Transverse colon (tissue), 4 donors: ENCODE measurements at regions not wholly inside any gene's neighbourhood (a gene's known extent, or its start where the extent isn't known, plus 50 kb on each side); places are given as distances from the start of the nearest gene placed in this dataset.
A peak's percentile ranks its signal among the peaks of the same experiment; 100 is the strongest.
"Not testable (repeated sequence)": the region's sequence is repeated elsewhere in the genome, so short reads cannot be mapped to it uniquely, and the experiment has no call there.

Experiments
- DNase-seq: peaks from one replicate; pipeline ENCODE4 v3.0.0-alpha.2; 2019
- H3K27ac ChIP-seq, 4 donors: fragments of 200-600 bp; sonication (generic); 2 replicates each; pipeline ENCODE4 v1.5.1; 2016 to 2018; ENCODE audit warnings: inconsistent platforms in 4 of 4
- H3K27me3 ChIP-seq: fragments of 200-600 bp; sonication (generic); 2 replicates; pipeline ENCODE4 v1.5.1; 2017; ENCODE audit warnings: inconsistent platforms
- H3K36me3 ChIP-seq, 4 donors: fragments of 200-600 bp; sonication (generic); 2 replicates each; pipeline ENCODE4 v1.5.1; 2017 to 2019; ENCODE audit warnings: inconsistent platforms in 4 of 4
- H3K4me1 ChIP-seq, 4 donors: fragments of 200-600 bp; sonication (generic); 2 replicates each; pipeline ENCODE4 v1.5.1; 2017 to 2020; ENCODE audit warnings: inconsistent platforms in 4 of 4
- H3K4me3 ChIP-seq, 4 donors: fragments of 200-600 bp; sonication (generic); 1 replicate in 1 of 4; 2 replicates in 3 of 4; pipeline versions ENCODE4 v1.5.1 to v1.6.1; 2017 to 2019; ENCODE audit warnings: inconsistent platforms in 4 of 4
- H3K9me3 ChIP-seq, 2 donors: fragments of 200-600 bp; sonication (generic); 2 replicates each; pipeline ENCODE4 v1.5.1; 2017 to 2019; ENCODE audit warnings: inconsistent platforms in 2 of 2
- CTCF ChIP-seq, 5 experiments: fragments of 200-600 bp in 3 of 5; fragments of 450-650 bp in 2 of 5; sonication (generic) in 3 of 5; IDR thresholded peaks; 1 replicate in 2 of 5; 2 replicates in 3 of 5; pipeline ENCODE4 v1.5.1; 2016 to 2017; ENCODE audit warnings: antibody characterized with exemption in 5 of 5, inconsistent platforms in 3 of 5, mild to moderate bottlenecking in 2 of 5, moderate library complexity in 1 of 5
- EP300 ChIP-seq: sonication (generic); formaldehyde crosslinking; IDR thresholded peaks from one replicate; pipeline ENCODE4 v1.6.1; 2017; ENCODE audit warnings: antibody characterized with exemption, low read depth
- POLR2A ChIP-seq: fragments of 450-650 bp; IDR thresholded peaks from one replicate; pipeline ENCODE4 v1.6.1; 2016; ENCODE audit warnings: antibody characterized with exemption, mild to moderate bottlenecking, moderate library complexity
- POLR2AphosphoS5 ChIP-seq, 3 donors: sonication (generic); formaldehyde crosslinking; IDR thresholded peaks; one replicate each; pipeline ENCODE4 v1.6.1; 2016; ENCODE audit warnings: antibody characterized with exemption in 3 of 3
- WGBS, 2 donors: methylation state at CpG; one replicate each; pipeline ENCODE4 v1.1.5; 2018; ENCODE audit warnings: low coverage in 1 of 2; 5-methylcytosine and 5-hydroxymethylcytosine counted together
- in situ Hi-C, 4 donors: fragments of 200-750 bp; cut with MboI; loops; one replicate each; pipeline versions ENCODE4 v1.15.0 to v1.15.1; 2017; ENCODE audit warnings: low sequenced_read_pairs in 3 of 4, low pct_ligation_motif_present in 1 of 4, low pct_unique_long_range_greater_than_20kb in 1 of 4
- intact Hi-C: fragments of 100-400 bp; cut with DNase I; formaldehyde crosslinking; loops from one replicate; pipeline ENCODE4 v1.15.1; 2023; ENCODE audit warnings: low total_unique reads

DNA sequence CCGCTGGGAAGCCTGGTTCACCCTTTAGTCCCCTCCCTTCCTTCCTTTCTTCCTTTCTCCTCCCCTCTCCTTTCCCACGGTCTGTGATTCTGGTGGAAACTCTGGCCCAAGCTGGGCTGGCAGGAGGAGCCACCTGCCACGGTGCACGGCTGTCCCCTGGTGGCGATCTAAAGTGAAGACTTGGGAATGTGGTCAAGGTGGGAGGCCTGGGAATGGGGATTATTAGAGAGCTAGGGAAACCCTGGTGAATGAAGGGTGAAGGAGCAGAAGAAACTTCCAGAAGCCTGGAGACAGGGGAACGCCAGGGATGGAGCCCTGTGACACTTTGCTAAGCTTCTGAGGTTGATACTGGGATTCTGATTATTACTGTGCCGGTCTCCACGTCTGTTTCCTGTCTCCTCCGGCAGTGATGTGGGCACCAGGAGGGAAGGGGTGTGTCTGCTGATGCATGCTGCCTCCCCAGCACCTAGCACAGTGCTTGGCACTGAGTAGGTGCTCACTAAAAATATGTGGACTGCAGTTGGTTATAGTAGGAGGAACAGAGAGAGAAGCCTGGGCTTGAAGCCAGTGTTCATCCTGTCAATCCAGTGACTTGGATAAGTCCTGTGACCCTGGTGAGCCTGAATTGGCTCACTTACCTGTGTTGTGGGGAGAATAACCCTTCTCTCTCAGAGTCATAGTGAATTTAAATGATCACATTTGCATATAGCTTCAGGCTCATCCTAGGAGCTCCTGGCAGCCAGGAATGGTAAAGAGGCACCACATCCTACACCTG is 71.2 kb upstream of the NBPF3 start:
- intact Hi-C loops: loop anchor here (1.0 kb wide), 2 partner anchors 113 to 136 kb away; no protein-coding TSS in a partner anchor
- peaks cover 0 to 9% (median 4%) of the 10 kb centered on the region in 4 donors for H3K4me1 ChIP-seq
- no peaks in the 10 kb centered on the region for H3K9me3 ChIP-seq
- peak overlapping the region in 2 of 4 donors; percentile 44 to 59 for H3K27ac ChIP-seq
- DNase-seq: peak; percentile 84
- H3K27me3 ChIP-seq: no peaks in the 10 kb centered on the region
- peak overlapping the region in 1 of 4 donors; percentile 8 for H3K4me3 ChIP-seq
- WGBS, 2 donors: 3 to 20% methylated on average over 6 to 9 of the region's 9 CpGs
- no peaks in the 10 kb centered on the region for H3K36me3 ChIP-seq
- TF ChIP-seq EP300: no peak
- TF ChIP-seq CTCF (IDR thresholded peaks at IDR 0.05): peak; percentile 98 to 100 (median 100)
- in situ Hi-C loops: loop anchor here (5.0 to 10.0 kb wide), 3 partner anchors 114 to 134 kb away; no protein-coding TSS in a partner anchor

DNA sequence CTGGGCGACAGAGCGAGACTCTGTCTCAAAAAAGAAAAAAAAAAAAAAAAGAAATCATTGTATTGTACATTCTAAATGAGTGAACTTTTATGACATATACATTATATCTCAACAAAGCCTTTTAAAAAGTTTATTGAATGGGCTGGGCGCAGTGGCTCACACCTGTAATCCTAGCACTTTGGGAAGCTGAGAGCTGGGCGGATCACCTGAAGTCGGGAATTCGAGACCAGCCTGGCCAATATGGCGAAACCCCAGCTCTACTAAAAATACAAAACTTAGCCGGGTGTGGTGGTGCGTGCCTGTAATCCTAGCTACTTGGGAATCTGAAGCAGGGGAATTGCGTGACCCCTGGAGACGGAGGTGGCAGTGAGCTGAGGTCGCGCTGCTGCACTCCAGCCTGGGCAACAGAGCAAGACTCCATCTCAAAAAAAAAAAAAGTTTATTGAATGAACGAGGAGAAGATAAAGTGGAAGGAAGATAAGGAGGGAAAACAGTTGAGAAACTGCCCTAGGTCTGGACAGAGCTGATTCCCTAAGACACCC is 71.9 kb upstream of the NBPF3 start:
- in situ Hi-C loops: loop anchor here (5.0 to 10.0 kb wide), 3 partner anchors 113 to 133 kb away; no protein-coding TSS in a partner anchor
- Histone ChIP-seq H3K4me3 (peak overlapping the region in 1 of 4 donors; percentile 8), H3K27ac (peak overlapping the region in 2 of 4 donors; percentile 44 to 59)
- 39 to 48% methylated on average over 14 of the region's 14 CpGs for WGBS, 2 donors
- H3K4me1 ChIP-seq, H3K9me3 ChIP-seq, H3K36me3 ChIP-seq, H3K27me3 ChIP-seq: not testable (repeated sequence)
- intact Hi-C loops: loop anchor here (1.0 kb wide), 2 partner anchors 113 to 136 kb away; no protein-coding TSS in a partner anchor
- DNase-seq: peak; percentile 46

- TF ChIP-seq CTCF (IDR thresholded peaks at IDR 0.05) (no peak), POLR2A (no peak), POLR2AphosphoS5 (IDR thresholded peaks at IDR 0.05) (no peak), EP300 (no peak)
- intact Hi-C loops (no loop called here), in situ Hi-C loops (loop anchor here (5.0 to 10.0 kb wide), 3 partner anchors 111 to 131 kb away; no protein-coding TSS in a partner anchor)
- H3K4me3 ChIP-seq: no peak overlapping the region
- H3K9me3 ChIP-seq: no peaks in the 10 kb centered on the region
- no peak overlapping the region for H3K27ac ChIP-seq
- H3K27me3 ChIP-seq: no peaks in the 10 kb centered on the region
- H3K36me3 ChIP-seq: no peaks in the 10 kb centered on the region
- peaks cover 0 to 9% (median 4%) of the 10 kb centered on the region in 4 donors for H3K4me1 ChIP-seq
- DNase-seq: no peak
- 49 to 55% methylated on average over 3 of the region's 3 CpGs for WGBS, 2 donors
Measured at GRCh38 chr1:21366288-21366687, 73.6 kb upstream of the NBPF3 start.

- TF ChIP-seq EP300: no peak
- TF ChIP-seq CTCF (IDR thresholded peaks at IDR 0.05): no peak
- Histone ChIP-seq H3K27ac (no peak overlapping the region), H3K9me3 (no peaks in the 10 kb centered on the region), H3K27me3 (no peaks in the 10 kb centered on the region), H3K36me3 (no peaks in the 10 kb centered on the region), H3K4me1 (peaks cover 0 to 9% (median 4%) of the 10 kb centered on the region in 4 donors), H3K4me3 (no peak overlapping the region)
- intact Hi-C loops (no loop called here), in situ Hi-C loops (loop anchor here (5.0 to 10.0 kb wide), 3 partner anchors 110 to 130 kb away; no protein-coding TSS in a partner anchor)
- no peak for DNase-seq
Measured at GRCh38 chr1:21365036-21365435, 74.8 kb upstream of the ECE1 start.
